NT2/D1 (cell line): ENCODE measurements at regions not wholly inside any gene's neighbourhood (a gene's known extent, or its start where the extent isn't known, plus 50 kb on each side); places are given as distances from the start of the nearest gene placed in this dataset.
"Not testable (repeated sequence)": the region's sequence is repeated elsewhere in the genome, so short reads cannot be mapped to it uniquely, and the experiment has no call there.

Experiments
- DNase-seq: peaks from one replicate; pipeline ENCODE4 v3.0.0-alpha.2; 2011; ENCODE audit warnings: low read depth, low spot score
- H3K27me3 ChIP-seq: 2 replicates; pipeline ENCODE4 v1.6.0; 2011; ENCODE audit warnings: mild to moderate bottlenecking; ENCODE audit not compliant: insufficient read length, insufficient read depth
- H3K36me3 ChIP-seq: 2 replicates; pipeline ENCODE4 v1.6.1; 2011; ENCODE audit warnings: mild to moderate bottlenecking, low read length, mixed read lengths; ENCODE audit not compliant: insufficient read depth, insufficient read length
- H3K4me1 ChIP-seq: 2 replicates; pipeline ENCODE4 v1.5.1; 2011; ENCODE audit not compliant: insufficient read depth, insufficient read length
- H3K4me3 ChIP-seq: 2 replicates; pipeline ENCODE4 v1.5.1; 2011; ENCODE audit warnings: low read depth; ENCODE audit not compliant: insufficient read length
- H3K9ac ChIP-seq: 2 replicates; pipeline ENCODE4 v1.6.0; 2011; ENCODE audit warnings: low read depth; ENCODE audit not compliant: insufficient read length
- H3K9me3 ChIP-seq: 2 replicates; pipeline ENCODE4 v1.5.1; 2011; ENCODE audit warnings: mild to moderate bottlenecking, low read length; ENCODE audit not compliant: insufficient read depth
- SUZ12 ChIP-seq: IDR thresholded peaks from 2 replicates; pipeline ENCODE4 v1.6.1; 2011; ENCODE audit not compliant: insufficient read length, insufficient read depth; ENCODE audit errors: extremely low read depth
- YY1 ChIP-seq: IDR thresholded peaks from 2 replicates; pipeline ENCODE4 v1.6.1; 2011; ENCODE audit not compliant: insufficient read length, insufficient read depth
- ZNF274 ChIP-seq: IDR thresholded peaks from 2 replicates; pipeline ENCODE4 v1.6.1; 2011; ENCODE audit warnings: mild to moderate bottlenecking, low read depth, low read length

DNA sequence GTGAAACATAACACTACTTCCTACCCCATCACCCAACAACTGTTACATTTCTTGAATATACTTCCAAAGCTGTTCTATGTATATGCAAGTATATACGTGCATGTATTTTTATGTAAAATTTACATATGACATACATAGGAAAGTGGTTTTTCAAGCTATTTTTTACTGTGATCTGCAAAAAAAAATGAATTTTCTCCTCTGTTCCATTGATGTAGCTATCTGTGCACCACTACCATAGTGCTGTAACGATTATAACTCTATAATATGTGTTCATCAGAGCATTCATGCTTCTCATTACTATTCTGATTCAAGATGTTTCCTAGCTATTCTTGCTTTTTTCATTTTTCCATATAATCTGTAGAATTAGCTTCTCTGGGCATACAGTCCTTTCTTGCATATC, 164.0 kb downstream of the DEPDC1B start:
- Histone ChIP-seq H3K27me3 (no peaks in the 10 kb centered on the region), H3K4me1 (no peaks in the 10 kb centered on the region), H3K9ac (no peak overlapping the region), H3K9me3 (no peaks in the 10 kb centered on the region), H3K36me3 (no peaks in the 10 kb centered on the region), H3K4me3 (no peak overlapping the region)
- DNase-seq = no peak
- no peak for TF ChIP-seq YY1
- TF ChIP-seq ZNF274 = no peak
- no peak for TF ChIP-seq SUZ12

DNA sequence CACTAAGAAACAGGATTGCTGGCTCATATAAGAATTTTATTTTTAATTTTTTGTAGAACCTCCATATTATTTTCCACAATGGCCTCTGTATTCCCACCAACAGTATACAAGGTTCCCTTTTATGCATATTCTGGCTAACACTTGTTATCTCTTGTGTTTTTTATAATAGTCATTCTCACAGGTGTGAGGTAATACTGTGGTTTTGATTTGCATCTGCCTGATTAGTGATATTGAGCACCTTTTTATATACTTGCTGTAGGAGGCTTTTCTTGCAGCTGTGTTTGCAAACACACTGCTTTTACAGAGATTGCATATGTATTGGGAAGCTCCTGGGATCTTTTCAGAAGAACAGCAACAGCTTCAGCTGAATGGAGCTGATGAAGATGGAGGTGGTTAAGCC, 164.8 kb downstream of the DEPDC1B start:
- H3K9me3 ChIP-seq = peaks cover under 1% of the 10 kb centered on the region; the same call in 1 of the 2 replicates
- H3K27me3 ChIP-seq = no peaks in the 10 kb centered on the region
- no peak overlapping the region for H3K4me3 ChIP-seq
- TF ChIP-seq YY1 (no peak), ZNF274 (no peak), SUZ12 (no peak)
- H3K36me3 ChIP-seq = no peaks in the 10 kb centered on the region
- no peak overlapping the region for H3K9ac ChIP-seq
- no peak for DNase-seq
- H3K4me1 ChIP-seq = no peaks in the 10 kb centered on the region

DNA sequence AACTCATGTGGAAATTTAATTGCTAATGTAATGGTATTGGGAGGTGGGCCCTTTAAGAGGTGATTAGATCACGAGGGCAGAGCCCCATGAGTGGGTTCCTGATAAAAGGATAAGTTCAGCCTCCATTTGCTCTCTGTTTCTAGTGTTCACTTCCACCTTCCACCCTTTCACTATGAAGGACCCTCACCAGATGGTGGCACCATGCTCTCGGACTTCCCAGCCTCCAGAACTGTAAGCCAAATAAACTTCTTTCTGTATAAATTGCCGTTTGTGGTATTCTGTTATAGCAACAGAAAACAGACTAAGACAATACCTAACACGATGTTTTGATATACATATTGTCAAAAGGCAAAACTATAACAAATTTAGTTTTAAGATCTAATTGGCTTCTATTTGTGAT, 166.2 kb downstream of the DEPDC1B start:
- DNase-seq = no peak
- Histone ChIP-seq H3K4me1 (no peaks in the 10 kb centered on the region), H3K36me3 (no peaks in the 10 kb centered on the region), H3K9me3 (peaks cover 6% of the 10 kb centered on the region; the same call in 1 of the 2 replicates), H3K27me3 (no peaks in the 10 kb centered on the region), H3K4me3 (no peak overlapping the region), H3K9ac (no peak overlapping the region)
- TF ChIP-seq SUZ12 (no peak), ZNF274 (no peak), YY1 (no peak)

DNA sequence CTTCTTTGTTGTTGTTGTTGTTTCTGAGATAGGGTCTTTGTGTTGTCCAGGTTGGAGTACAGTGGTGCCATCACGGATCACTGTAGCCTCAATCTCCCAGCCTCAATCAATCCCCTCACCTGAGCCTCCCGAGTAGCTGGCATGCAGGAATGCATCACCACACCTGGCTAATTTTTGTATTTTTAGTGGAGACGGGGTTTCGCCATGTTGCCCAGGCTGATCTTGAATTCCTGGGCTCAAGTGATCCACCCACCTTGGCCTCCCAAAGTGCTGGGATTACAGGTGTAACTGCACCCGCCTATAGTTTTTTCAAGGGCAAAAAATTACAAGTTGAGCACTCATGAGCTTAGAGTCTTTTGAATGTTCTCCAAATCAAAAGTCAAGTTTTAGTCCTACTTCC, 167.2 kb downstream of the DEPDC1B start:
- H3K9ac ChIP-seq, H3K4me3 ChIP-seq, H3K27me3 ChIP-seq, H3K9me3 ChIP-seq, H3K4me1 ChIP-seq, H3K36me3 ChIP-seq, DNase-seq: not testable (repeated sequence)

DNA sequence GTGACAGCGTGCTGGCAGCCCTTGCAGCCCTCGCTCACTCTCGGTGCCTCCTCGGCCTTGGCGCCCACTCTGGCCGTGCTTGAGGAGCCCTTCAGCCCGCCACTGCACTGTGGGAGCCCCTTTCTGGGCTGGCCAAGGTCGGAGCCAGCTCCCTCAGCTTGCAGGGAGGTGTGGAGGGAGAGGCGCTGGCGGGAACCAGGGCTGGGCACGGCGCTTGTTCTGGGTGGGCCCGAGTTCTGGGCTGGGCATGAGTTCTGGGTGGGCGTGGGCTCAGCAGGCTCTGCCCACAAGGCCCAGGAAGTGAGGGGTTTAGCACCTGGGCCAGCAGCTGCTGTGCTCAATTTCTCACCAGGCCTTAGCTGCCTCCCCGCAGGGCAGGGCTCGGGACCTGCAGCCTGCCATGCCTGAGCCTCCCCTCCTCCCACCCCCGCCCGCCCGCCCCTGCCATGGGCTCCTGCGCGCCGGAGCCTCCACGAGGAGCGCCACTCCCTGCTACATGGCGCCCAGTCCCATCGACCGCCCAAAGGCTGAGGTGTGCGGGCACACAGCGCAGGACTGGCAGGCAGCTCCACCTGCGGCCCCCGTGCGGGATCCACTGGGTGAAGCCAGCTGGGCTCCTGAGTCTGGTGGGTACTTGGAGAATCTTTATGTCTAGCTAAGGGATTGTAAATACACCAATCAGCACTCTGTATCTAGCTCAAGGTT, 169.7 kb downstream of the DEPDC1B start:
- not testable (repeated sequence) for H3K4me3 ChIP-seq, H3K36me3 ChIP-seq, H3K9me3 ChIP-seq, DNase-seq, H3K9ac ChIP-seq, H3K27me3 ChIP-seq, H3K4me1 ChIP-seq

DNA sequence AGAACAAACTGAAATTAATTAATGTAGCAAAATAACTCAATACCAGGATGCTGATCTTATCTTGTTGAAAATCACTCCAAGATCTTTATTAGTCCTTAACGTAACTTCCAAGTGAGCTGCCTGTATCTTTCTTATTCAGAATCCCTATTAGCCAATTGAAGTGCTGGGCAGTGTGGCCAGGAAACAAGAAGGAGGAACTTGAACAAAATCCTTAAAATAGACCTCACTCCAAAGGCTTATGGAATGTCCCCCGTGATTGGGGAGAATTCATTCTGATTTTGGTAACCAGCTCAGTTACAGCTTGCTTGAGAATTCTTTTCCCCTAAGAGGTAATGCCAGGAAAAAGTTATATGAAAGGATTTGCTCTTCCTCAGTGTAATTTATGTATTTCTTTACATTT, 171.0 kb downstream of the DEPDC1B start:
- TF ChIP-seq ZNF274 (no peak), SUZ12 (no peak)
- no peak overlapping the region for H3K9ac ChIP-seq
- no peaks in the 10 kb centered on the region for H3K36me3 ChIP-seq
- H3K27me3 ChIP-seq = no peaks in the 10 kb centered on the region
- no peak for DNase-seq
- no peaks in the 10 kb centered on the region for H3K4me1 ChIP-seq
- no peak overlapping the region for H3K4me3 ChIP-seq
- H3K9me3 ChIP-seq = peaks cover 6% of the 10 kb centered on the region; the same call in 1 of the 2 replicates

DNA sequence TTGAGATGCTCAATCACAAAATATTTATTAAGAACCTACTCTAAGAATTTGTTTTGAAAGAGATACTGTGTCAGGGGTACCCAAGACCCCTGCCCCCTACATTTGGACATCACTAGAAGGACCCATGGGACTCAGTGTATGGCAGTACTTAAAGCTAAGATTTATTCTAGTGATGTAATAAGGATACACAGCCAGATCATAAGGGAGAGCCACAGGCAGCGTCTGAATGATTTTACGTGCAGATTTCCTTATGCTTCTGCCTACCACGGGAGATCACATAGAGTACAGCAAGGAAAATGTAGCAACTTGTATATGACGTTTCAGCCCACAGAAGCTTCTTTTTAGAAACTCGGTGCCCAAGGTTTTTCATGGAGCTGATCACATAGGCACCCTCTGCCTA, 172.9 kb downstream of the DEPDC1B start:
- Histone ChIP-seq H3K4me3 (no peak overlapping the region), H3K9me3 (peaks cover 6% of the 10 kb centered on the region; the same call in 1 of the 2 replicates), H3K36me3 (no peaks in the 10 kb centered on the region), H3K9ac (no peak overlapping the region), H3K4me1 (no peaks in the 10 kb centered on the region), H3K27me3 (no peaks in the 10 kb centered on the region)
- DNase-seq = no peak
- TF ChIP-seq ZNF274 (no peak), YY1 (no peak), SUZ12 (no peak)

DNA sequence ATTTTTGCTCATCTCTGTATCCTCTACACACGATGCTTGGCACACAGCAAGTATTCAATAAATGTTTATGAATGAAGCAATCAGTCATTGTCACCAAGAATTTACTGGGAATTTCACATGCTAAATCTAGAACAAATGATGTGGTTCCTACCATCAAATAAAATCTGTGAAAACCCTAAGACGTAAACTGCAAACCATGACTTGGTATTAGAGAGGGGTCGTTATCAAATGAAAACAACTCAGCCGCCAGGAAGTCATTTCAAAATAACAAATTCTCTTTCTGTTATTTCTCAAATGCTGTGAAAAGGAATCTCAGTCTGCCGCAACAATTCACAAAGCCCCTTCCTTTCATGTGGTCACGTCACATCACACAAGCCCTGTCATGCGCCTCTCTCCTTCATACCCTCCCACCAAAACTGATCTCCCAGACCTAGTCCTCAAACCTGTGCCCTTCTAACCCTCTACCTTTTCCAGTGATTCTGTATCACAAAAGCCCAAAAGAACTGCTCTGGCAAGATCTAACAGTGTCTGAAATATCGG, 173.6 kb downstream of the DEPDC1B start:
- Histone ChIP-seq H3K4me1 (no peaks in the 10 kb centered on the region), H3K9ac (no peak overlapping the region), H3K36me3 (no peaks in the 10 kb centered on the region), H3K4me3 (no peak overlapping the region), H3K27me3 (no peaks in the 10 kb centered on the region), H3K9me3 (peaks cover 6% of the 10 kb centered on the region; the same call in 1 of the 2 replicates)
- TF ChIP-seq YY1 (no peak), SUZ12 (no peak), ZNF274 (no peak)
- DNase-seq = no peak
